ENCODE measurements at regions not wholly inside any gene's neighbourhood (a gene's known extent, or its start where the extent isn't known, plus 50 kb on each side); places are given as distances from the start of the nearest gene placed in this dataset.
A peak's percentile ranks its signal among the peaks of the same experiment; 100 is the strongest.

- TF ChIP-seq, protein P1, sequence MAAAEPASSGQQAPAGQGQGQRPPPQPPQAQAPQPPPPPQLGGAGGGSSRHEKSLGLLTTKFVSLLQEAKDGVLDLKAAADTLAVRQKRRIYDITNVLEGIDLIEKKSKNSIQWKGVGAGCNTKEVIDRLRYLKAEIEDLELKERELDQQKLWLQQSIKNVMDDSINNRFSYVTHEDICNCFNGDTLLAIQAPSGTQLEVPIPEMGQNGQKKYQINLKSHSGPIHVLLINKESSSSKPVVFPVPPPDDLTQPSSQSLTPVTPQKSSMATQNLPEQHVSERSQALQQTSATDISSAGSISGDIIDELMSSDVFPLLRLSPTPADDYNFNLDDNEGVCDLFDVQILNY (CRISPR knock-in tag; IDR thresholded peaks at IDR 0.05): no peak
- TF ChIP-seq, protein P2, sequence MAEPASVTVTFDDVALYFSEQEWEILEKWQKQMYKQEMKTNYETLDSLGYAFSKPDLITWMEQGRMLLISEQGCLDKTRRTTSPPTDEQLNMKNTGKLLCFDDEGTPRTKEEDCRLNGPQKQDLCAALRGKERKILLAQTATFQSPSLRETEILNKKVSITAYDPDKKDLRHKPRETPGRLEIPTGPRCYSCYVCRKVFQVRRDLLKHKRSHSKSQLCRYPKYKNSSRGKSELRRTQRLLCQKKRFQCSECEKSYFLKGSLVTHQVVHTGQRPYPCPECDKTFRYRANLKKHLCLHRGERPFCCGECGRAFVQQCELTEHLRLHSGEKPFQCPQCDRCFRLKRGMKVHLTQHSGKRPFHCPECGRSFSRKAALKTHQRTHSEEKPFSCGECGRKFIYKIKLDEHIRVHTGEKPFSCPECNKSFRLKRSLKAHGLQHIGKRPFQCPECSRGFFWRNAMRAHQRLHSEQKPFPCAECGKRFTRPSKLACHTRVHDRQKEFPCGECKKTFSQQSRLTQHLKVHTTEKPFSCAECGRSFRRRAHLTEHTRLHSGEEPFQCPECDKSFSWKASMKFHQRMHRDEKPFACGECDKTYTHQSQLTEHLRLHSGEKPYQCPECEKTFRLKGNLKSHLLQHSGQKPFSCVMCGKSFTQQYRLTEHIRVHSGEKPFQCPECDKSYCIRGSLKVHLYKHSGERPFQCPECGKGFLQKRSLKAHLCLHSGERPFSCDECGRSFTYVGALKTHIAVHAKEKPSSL (CRISPR knock-in tag; conservative IDR thresholded peaks at IDR 0.05): no peak
- TF ChIP-seq STAT6 (CRISPR knock-in tag; conservative IDR thresholded peaks at IDR 0.05; ENCODE audit: low read depth): no peak
These were observed 707.8 kb downstream of the UQCRFS1 start (continued) for GRCh38 chr19:28505134-28505533.

DNA sequence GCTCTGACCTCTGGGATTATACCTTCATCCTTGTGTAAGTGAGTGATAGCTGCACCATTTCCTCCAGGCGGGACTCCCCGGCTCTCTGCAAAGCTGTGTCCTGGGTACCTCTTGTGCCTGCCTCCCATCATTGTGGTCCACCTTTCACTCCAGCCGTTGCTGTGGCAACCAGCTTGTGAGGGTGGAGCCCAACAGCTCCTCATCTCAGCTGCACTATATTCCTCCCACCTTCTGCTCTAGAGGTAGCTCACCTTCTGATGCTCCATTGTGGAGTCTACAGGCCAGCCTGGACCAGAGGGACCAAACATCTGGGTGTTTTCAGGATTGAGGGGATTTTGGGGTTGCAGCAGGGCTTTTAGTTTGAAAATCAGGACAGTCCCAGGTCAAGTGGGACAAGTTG lies 708.2 kb downstream of the UQCRFS1 start:
- peak; percentile 38 for DNase-seq (ENCODE audit: low spot score)
- peaks cover 48% of the 10 kb centered on the region for H3K4me1 Mint-ChIP-seq
- H3K9me3 Mint-ChIP-seq: no peaks in the 10 kb centered on the region
- TF ChIP-seq, protein P3, sequence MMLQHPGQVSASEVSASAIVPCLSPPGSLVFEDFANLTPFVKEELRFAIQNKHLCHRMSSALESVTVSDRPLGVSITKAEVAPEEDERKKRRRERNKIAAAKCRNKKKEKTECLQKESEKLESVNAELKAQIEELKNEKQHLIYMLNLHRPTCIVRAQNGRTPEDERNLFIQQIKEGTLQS (CRISPR knock-in tag; conservative IDR thresholded peaks at IDR 0.05): no peak
- TF ChIP-seq CTCF (IDR thresholded peaks at IDR 0.05) (no peak), OVOL2 (CRISPR knock-in tag; IDR thresholded peaks at IDR 0.05; ENCODE audit: borderline replicate concordance) (no peak), CREB1 (CRISPR knock-in tag; IDR thresholded peaks at IDR 0.05) (no peak), ATF1 (CRISPR knock-in tag; IDR thresholded peaks at IDR 0.05) (no peak), NR3C1 (CRISPR knock-in tag; conservative IDR thresholded peaks at IDR 0.05; ENCODE audit: low read depth) (no peak)
- TF ChIP-seq, protein P4, sequence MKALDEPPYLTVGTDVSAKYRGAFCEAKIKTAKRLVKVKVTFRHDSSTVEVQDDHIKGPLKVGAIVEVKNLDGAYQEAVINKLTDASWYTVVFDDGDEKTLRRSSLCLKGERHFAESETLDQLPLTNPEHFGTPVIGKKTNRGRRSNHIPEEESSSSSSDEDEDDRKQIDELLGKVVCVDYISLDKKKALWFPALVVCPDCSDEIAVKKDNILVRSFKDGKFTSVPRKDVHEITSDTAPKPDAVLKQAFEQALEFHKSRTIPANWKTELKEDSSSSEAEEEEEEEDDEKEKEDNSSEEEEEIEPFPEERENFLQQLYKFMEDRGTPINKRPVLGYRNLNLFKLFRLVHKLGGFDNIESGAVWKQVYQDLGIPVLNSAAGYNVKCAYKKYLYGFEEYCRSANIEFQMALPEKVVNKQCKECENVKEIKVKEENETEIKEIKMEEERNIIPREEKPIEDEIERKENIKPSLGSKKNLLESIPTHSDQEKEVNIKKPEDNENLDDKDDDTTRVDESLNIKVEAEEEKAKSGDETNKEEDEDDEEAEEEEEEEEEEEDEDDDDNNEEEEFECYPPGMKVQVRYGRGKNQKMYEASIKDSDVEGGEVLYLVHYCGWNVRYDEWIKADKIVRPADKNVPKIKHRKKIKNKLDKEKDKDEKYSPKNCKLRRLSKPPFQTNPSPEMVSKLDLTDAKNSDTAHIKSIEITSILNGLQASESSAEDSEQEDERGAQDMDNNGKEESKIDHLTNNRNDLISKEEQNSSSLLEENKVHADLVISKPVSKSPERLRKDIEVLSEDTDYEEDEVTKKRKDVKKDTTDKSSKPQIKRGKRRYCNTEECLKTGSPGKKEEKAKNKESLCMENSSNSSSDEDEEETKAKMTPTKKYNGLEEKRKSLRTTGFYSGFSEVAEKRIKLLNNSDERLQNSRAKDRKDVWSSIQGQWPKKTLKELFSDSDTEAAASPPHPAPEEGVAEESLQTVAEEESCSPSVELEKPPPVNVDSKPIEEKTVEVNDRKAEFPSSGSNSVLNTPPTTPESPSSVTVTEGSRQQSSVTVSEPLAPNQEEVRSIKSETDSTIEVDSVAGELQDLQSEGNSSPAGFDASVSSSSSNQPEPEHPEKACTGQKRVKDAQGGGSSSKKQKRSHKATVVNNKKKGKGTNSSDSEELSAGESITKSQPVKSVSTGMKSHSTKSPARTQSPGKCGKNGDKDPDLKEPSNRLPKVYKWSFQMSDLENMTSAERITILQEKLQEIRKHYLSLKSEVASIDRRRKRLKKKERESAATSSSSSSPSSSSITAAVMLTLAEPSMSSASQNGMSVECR (CRISPR knock-in tag; IDR thresholded peaks at IDR 0.05; ENCODE audit: borderline replicate concordance): no peak
- H3K27me3 Mint-ChIP-seq (ENCODE audit: low read depth): no peaks in the 10 kb centered on the region
- H3K4me3 Mint-ChIP-seq: no peak overlapping the region
- CTCF ChIA-PET: interaction anchor here (1.4 kb wide), 1 partner anchor 16 kb away, joined by 4 read pairs; no protein-coding TSS in a partner anchor
- H3K36me3 Mint-ChIP-seq: no peaks in the 10 kb centered on the region
- POLR2A ChIA-PET: no interaction called here
- no peak overlapping the region for H3K27ac Mint-ChIP-seq
- ATAC-seq: peak; percentile 77

- H3K9me3 Mint-ChIP-seq: no peaks in the 10 kb centered on the region
- H3K4me3 Mint-ChIP-seq: no peak overlapping the region
- no peaks in the 10 kb centered on the region for H3K27me3 Mint-ChIP-seq (ENCODE audit: low read depth)
- TF ChIP-seq ETV6 (CRISPR knock-in tag; IDR thresholded peaks at IDR 0.05) (no peak), ZNF232 (CRISPR knock-in tag; IDR thresholded peaks at IDR 0.05) (no peak), CDX4 (CRISPR knock-in tag; IDR thresholded peaks at IDR 0.05; ENCODE audit: borderline replicate concordance) (no peak)
- no peak overlapping the region for H3K27ac Mint-ChIP-seq
- DNase-seq (ENCODE audit: low spot score) (no peak), ATAC-seq (no peak)
- ChIA-PET POLR2A (no interaction called here), CTCF (interaction anchor here (1.4 kb wide), 1 partner anchor 15 kb away, joined by 4 read pairs; no protein-coding TSS in a partner anchor)
- H3K36me3 Mint-ChIP-seq: no peaks in the 10 kb centered on the region
- H3K4me1 Mint-ChIP-seq: peaks cover 49% of the 10 kb centered on the region
These were observed 708.8 kb downstream of the UQCRFS1 start for GRCh38 chr19:28504139-28504538.

All from WTC11 (cell line).